Spinal cord (tissue), 9 donors: ENCODE measurements at regions not wholly inside any gene's neighbourhood (a gene's known extent, or its start where the extent isn't known, plus 50 kb on each side); places are given as distances from the start of the nearest gene placed in this dataset.
A peak's percentile ranks its signal among the peaks of the same experiment; 100 is the strongest.

ENCODE experiments used
- DNase-seq, 6 donors: peaks; one replicate each; pipeline versions ENCODE4 v3.0.0 to v3.0.0-alpha.2; 2013 to 2015; ENCODE audit warnings: low spot score in 6 of 6, low read depth in 4 of 6
- H3K27ac ChIP-seq: one replicate; pipeline ENCODE4 v1.5.1; 2013; ENCODE audit warnings: low read depth, low read length, control low read depth
- H3K27me3 ChIP-seq: one replicate; pipeline ENCODE4 v1.6.1; 2013; ENCODE audit warnings: low read length; ENCODE audit not compliant: control insufficient read depth, insufficient read depth
- H3K36me3 ChIP-seq: one replicate; pipeline ENCODE4 v1.6.1; 2013; ENCODE audit warnings: low read length; ENCODE audit not compliant: control insufficient read depth, insufficient read depth
- H3K4me1 ChIP-seq: one replicate; pipeline ENCODE4 v1.6.1; 2013; ENCODE audit warnings: low read length; ENCODE audit not compliant: control insufficient read depth, insufficient read depth
- H3K4me3 ChIP-seq: one replicate; pipeline ENCODE4 v1.5.1; 2013; ENCODE audit warnings: low read depth, low read length, control low read depth
- H3K9me3 ChIP-seq: one replicate; pipeline ENCODE4 v1.6.1; 2013; ENCODE audit warnings: low read length; ENCODE audit not compliant: control insufficient read depth, insufficient read depth
- WGBS: methylation state at CpG from one replicate; pipeline ENCODE4 v1.1.5; 2013; ENCODE audit warnings: missing lambda C conversion rate; ENCODE audit not compliant: insufficient coverage; 5-methylcytosine and 5-hydroxymethylcytosine counted together
- donor health status: healthy.

GRCh38 chr6:72495441-72495840 is 126.4 kb upstream of the KCNQ5 start:
- no peak for DNase-seq
- no peaks in the 10 kb centered on the region for H3K27me3 ChIP-seq
- no peak overlapping the region for H3K4me3 ChIP-seq
- no CpG with 5 or more reads among the region's 2 CpGs for WGBS
- H3K27ac ChIP-seq: no peak overlapping the region
- H3K36me3 ChIP-seq: no peaks in the 10 kb centered on the region
- H3K9me3 ChIP-seq: no peaks in the 10 kb centered on the region
- H3K4me1 ChIP-seq: no peaks in the 10 kb centered on the region

- DNase-seq: peak in 1 of 6 donors; percentile 35
- H3K9me3 ChIP-seq: no peaks in the 10 kb centered on the region
- H3K4me3 ChIP-seq: no peak overlapping the region
- H3K27me3 ChIP-seq: no peaks in the 10 kb centered on the region
- WGBS: 62% methylated on average over 3 of the region's 3 CpGs
- no peaks in the 10 kb centered on the region for H3K36me3 ChIP-seq
- no peaks in the 10 kb centered on the region for H3K4me1 ChIP-seq
- H3K27ac ChIP-seq: no peak overlapping the region
Measured at GRCh38 chr6:72497186-72497585, 124.7 kb upstream of the KCNQ5 start.

GRCh38 chr6:72500669-72501068 is 121.2 kb upstream of the KCNQ5 start:
- Histone ChIP-seq H3K27me3 (no peaks in the 10 kb centered on the region), H3K27ac (no peak overlapping the region), H3K4me1 (no peaks in the 10 kb centered on the region), H3K9me3 (no peaks in the 10 kb centered on the region), H3K4me3 (no peak overlapping the region), H3K36me3 (no peaks in the 10 kb centered on the region)
- DNase-seq: no peak
- 100% methylated on average over 1 of the region's 3 CpGs for WGBS

GRCh38 chr6:72504406-72504805 is 117.5 kb upstream of the KCNQ5 start:
- no peaks in the 10 kb centered on the region for H3K4me1 ChIP-seq
- DNase-seq: peak in 1 of 6 donors; percentile 77
- no peaks in the 10 kb centered on the region for H3K9me3 ChIP-seq
- no peak overlapping the region for H3K4me3 ChIP-seq
- no peaks in the 10 kb centered on the region for H3K27me3 ChIP-seq
- 86% methylated on average over 1 of the region's 2 CpGs for WGBS
- H3K36me3 ChIP-seq: no peaks in the 10 kb centered on the region
- H3K27ac ChIP-seq: no peak overlapping the region

GRCh38 chr6:72505446-72505845 is 116.4 kb upstream of the KCNQ5 start:
- no CpG with 5 or more reads among the region's 2 CpGs for WGBS
- H3K9me3 ChIP-seq: no peaks in the 10 kb centered on the region
- no peaks in the 10 kb centered on the region for H3K4me1 ChIP-seq
- DNase-seq: no peak
- no peaks in the 10 kb centered on the region for H3K36me3 ChIP-seq
- H3K4me3 ChIP-seq: no peak overlapping the region
- no peaks in the 10 kb centered on the region for H3K27me3 ChIP-seq
- H3K27ac ChIP-seq: no peak overlapping the region

- no peak for DNase-seq
- no peak overlapping the region for H3K4me3 ChIP-seq
- H3K9me3 ChIP-seq: no peaks in the 10 kb centered on the region
- no peak overlapping the region for H3K27ac ChIP-seq
- H3K4me1 ChIP-seq: no peaks in the 10 kb centered on the region
- H3K36me3 ChIP-seq: no peaks in the 10 kb centered on the region
- no peaks in the 10 kb centered on the region for H3K27me3 ChIP-seq
Measured at GRCh38 chr6:72519871-72520270, 102.0 kb upstream of the KCNQ5 start.

GRCh38 chr6:72521684-72522083 is 100.2 kb upstream of the KCNQ5 start:
- H3K36me3 ChIP-seq: no peaks in the 10 kb centered on the region
- H3K4me1 ChIP-seq: no peaks in the 10 kb centered on the region
- no peak overlapping the region for H3K27ac ChIP-seq
- WGBS: no CpG with 5 or more reads among the region's 1 CpG
- H3K27me3 ChIP-seq: no peaks in the 10 kb centered on the region
- no peak overlapping the region for H3K4me3 ChIP-seq
- no peaks in the 10 kb centered on the region for H3K9me3 ChIP-seq
- DNase-seq: no peak

- no peak overlapping the region for H3K27ac ChIP-seq
- 69% methylated on average over 5 of the region's 5 CpGs for WGBS
- no peaks in the 10 kb centered on the region for H3K27me3 ChIP-seq
- no peak for DNase-seq
- H3K36me3 ChIP-seq: no peaks in the 10 kb centered on the region
- no peaks in the 10 kb centered on the region for H3K9me3 ChIP-seq
- no peak overlapping the region for H3K4me3 ChIP-seq
- H3K4me1 ChIP-seq: no peaks in the 10 kb centered on the region
Measured at GRCh38 chr6:72522735-72523141, 99.1 kb upstream of the KCNQ5 start.

GRCh38 chr6:72524011-72524645 is 97.7 kb upstream of the KCNQ5 start:
- DNase-seq: peak in 1 of 6 donors; percentile 16
- no peaks in the 10 kb centered on the region for H3K9me3 ChIP-seq
- H3K27ac ChIP-seq: no peak overlapping the region
- no peaks in the 10 kb centered on the region for H3K27me3 ChIP-seq
- H3K36me3 ChIP-seq: no peaks in the 10 kb centered on the region
- WGBS: 62% methylated on average over 3 of the region's 6 CpGs
- H3K4me1 ChIP-seq: no peaks in the 10 kb centered on the region
- no peak overlapping the region for H3K4me3 ChIP-seq

GRCh38 chr6:72525821-72526510 is 95.9 kb upstream of the KCNQ5 start:
- no peaks in the 10 kb centered on the region for H3K9me3 ChIP-seq
- no peaks in the 10 kb centered on the region for H3K27me3 ChIP-seq
- no peak overlapping the region for H3K27ac ChIP-seq
- no peaks in the 10 kb centered on the region for H3K4me1 ChIP-seq
- DNase-seq: peak in 2 of 6 donors; percentile 4 to 70
- 85% methylated on average over 1 of the region's 1 CpG for WGBS
- H3K36me3 ChIP-seq: no peaks in the 10 kb centered on the region
- H3K4me3 ChIP-seq: no peak overlapping the region
